ENCODE measurements at regions not wholly inside any gene's neighbourhood (a gene's known extent, or its start where the extent isn't known, plus 50 kb on each side); places are given as distances from the start of the nearest gene placed in this dataset.

DNA sequence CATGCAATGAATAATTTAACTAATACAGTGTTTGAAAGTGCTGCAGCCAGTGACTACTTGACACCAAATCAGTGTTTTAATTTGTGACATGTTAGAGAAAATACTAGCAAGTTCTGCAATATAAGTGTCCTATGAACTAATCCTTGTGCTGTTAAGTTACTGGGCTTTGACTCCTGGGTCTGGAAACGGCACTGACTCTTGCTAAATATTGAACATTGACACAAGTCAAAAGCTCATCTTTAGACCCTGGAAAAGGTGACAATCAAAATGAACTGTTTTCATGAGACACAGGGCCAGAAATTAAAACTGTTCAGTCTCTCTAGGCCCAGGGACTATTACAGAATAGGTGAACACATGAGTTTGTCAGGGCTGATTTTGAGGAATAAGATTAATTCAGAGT lies 268.1 kb downstream of the IPO8 start:
- no peak for TF ChIP-seq CTCF (IDR thresholded peaks at IDR 0.05)
- TF ChIP-seq MAFK (IDR thresholded peaks at IDR 0.05; ENCODE audit: partially characterized antibody) = no peak
- TF ChIP-seq POLR2A (IDR thresholded peaks at IDR 0.05; ENCODE audit: low read length) = no peak
- TF ChIP-seq EHMT2 (IDR thresholded peaks at IDR 0.05; ENCODE audit: low read depth) = no peak
- TF ChIP-seq RAD21 (conservative IDR thresholded peaks at IDR 0.05 in 1 of 2, IDR thresholded peaks at IDR 0.05 in 1 of 2) = no peak
- no peak for TF ChIP-seq JUN (IDR thresholded peaks at IDR 0.05)
- TF ChIP-seq, protein P1, sequence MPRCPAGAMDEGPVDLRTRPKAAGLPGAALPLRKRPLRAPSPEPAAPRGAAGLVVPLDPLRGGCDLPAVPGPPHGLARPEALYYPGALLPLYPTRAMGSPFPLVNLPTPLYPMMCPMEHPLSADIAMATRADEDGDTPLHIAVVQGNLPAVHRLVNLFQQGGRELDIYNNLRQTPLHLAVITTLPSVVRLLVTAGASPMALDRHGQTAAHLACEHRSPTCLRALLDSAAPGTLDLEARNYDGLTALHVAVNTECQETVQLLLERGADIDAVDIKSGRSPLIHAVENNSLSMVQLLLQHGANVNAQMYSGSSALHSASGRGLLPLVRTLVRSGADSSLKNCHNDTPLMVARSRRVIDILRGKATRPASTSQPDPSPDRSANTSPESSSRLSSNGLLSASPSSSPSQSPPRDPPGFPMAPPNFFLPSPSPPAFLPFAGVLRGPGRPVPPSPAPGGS (IDR thresholded peaks at IDR 0.05) = no peak
- no peak for TF ChIP-seq RNF2 (IDR thresholded peaks at IDR 0.05; ENCODE audit: borderline replicate concordance, low read depth)
- no peak for TF ChIP-seq CHD2 (IDR thresholded peaks at IDR 0.05; ENCODE audit: low read length, partially characterized antibody)

All from A549 (cell line).